Gastroesophageal sphincter (tissue), 4 donors: ENCODE measurements at regions not wholly inside any gene's neighbourhood (a gene's known extent, or its start where the extent isn't known, plus 50 kb on each side); places are given as distances from the start of the nearest gene placed in this dataset.

Source experiments
- ATAC-seq: fragments of 150-250 bp; one replicate; pipeline ENCODE4 v1.9.1; 2016; ENCODE audit warnings: mild to moderate bottlenecking, moderate library complexity
- H3K27ac ChIP-seq, 4 donors: fragments of 200-600 bp; sonication (generic) in 3 of 4; 1 replicate in 3 of 4; 2 replicates in 1 of 4; pipeline ENCODE4 v1.5.1; 2016 to 2019
- H3K27me3 ChIP-seq: fragments of 200-600 bp; sonication (generic); one replicate; pipeline ENCODE4 v1.5.1; 2019
- H3K36me3 ChIP-seq, 2 donors: fragments of 200-600 bp; sonication (generic); one replicate each; pipeline ENCODE4 v1.5.1; 2019; ENCODE audit warnings: control low read depth in 1 of 2
- H3K4me1 ChIP-seq, 3 donors: fragments of 200-600 bp; sonication (generic); 1 replicate in 2 of 3; 2 replicates in 1 of 3; pipeline ENCODE4 v1.5.1; 2016 to 2019; ENCODE audit warnings: control low read depth in 2 of 3
- H3K4me3 ChIP-seq, 2 donors: fragments of 200-600 bp; sonication (generic); one replicate each; pipeline ENCODE4 v1.5.1; 2019; ENCODE audit warnings: mild to moderate bottlenecking in 1 of 2, moderate library complexity in 1 of 2
- H3K9me3 ChIP-seq, 3 donors: fragments of 200-600 bp; sonication (generic); one replicate each; pipeline ENCODE4 v1.5.1; 2017 to 2019; ENCODE audit warnings: control low read depth in 2 of 3
- CTCF ChIP-seq, 4 experiments: fragments of 200-600 bp in 2 of 4; fragments of 450-650 bp in 2 of 4; sonication (generic) in 1 of 4; IDR thresholded peaks; one replicate each; pipeline ENCODE4 v1.5.1; 2017 to 2019; ENCODE audit warnings: antibody characterized with exemption in 4 of 4, mild to moderate bottlenecking in 2 of 4, moderate library complexity in 2 of 4
- EP300 ChIP-seq: sonication (generic); formaldehyde crosslinking; IDR thresholded peaks from one replicate; pipeline ENCODE4 v1.6.1; 2017; ENCODE audit warnings: antibody characterized with exemption, mild to moderate bottlenecking
- POLR2A ChIP-seq, 2 donors: fragments of 450-650 bp; IDR thresholded peaks; one replicate each; pipeline ENCODE4 v1.6.1; 2017; ENCODE audit warnings: antibody characterized with exemption in 2 of 2, mild to moderate bottlenecking in 2 of 2, moderate library complexity in 1 of 2
- POLR2AphosphoS5 ChIP-seq: sonication (generic); formaldehyde crosslinking; IDR thresholded peaks from one replicate; pipeline ENCODE4 v1.6.1; 2017; ENCODE audit warnings: antibody characterized with exemption
- WGBS, 2 donors: methylation state at CpG; one replicate each; pipeline ENCODE4 v1.1.5; 2018; ENCODE audit warnings: low coverage in 1 of 2; 5-methylcytosine and 5-hydroxymethylcytosine counted together

GRCh38 chr10:128897401-128898129 is 569.5 kb upstream of the MGMT start:
- Histone ChIP-seq H3K9me3 (no peaks in the 10 kb centered on the region), H3K27me3 (peaks cover 14% of the 10 kb centered on the region), H3K27ac (peak overlapping the region in 3 of 4 donors; percentile 38 to 60 (median 54)), H3K36me3 (no peaks in the 10 kb centered on the region), H3K4me3 (no peak overlapping the region), H3K4me1 (peaks cover 0 to 16% (median 3%) of the 10 kb centered on the region in 3 donors)
- TF ChIP-seq EP300 (no peak), POLR2AphosphoS5 (no peak), CTCF (IDR thresholded peaks at IDR 0.05) (no peak), POLR2A (IDR thresholded peaks at IDR 0.05) (no peak)
- no peak for ATAC-seq
- WGBS, 2 donors = 61 to 68% methylated on average over 10 to 11 of the region's 12 CpGs

- Histone ChIP-seq H3K4me1 (peaks cover 0 to 16% (median 3%) of the 10 kb centered on the region in 3 donors), H3K27ac (peak overlapping the region in 1 of 4 donors; percentile 54), H3K27me3 (peaks cover 14% of the 10 kb centered on the region), H3K36me3 (no peaks in the 10 kb centered on the region), H3K4me3 (no peak overlapping the region), H3K9me3 (no peaks in the 10 kb centered on the region)
- ATAC-seq = peak; percentile 18
- 62 to 73% methylated on average over 8 of the region's 10 CpGs for WGBS, 2 donors
- TF ChIP-seq EP300 = no peak
- TF ChIP-seq POLR2AphosphoS5 = no peak
- no peak for TF ChIP-seq POLR2A (IDR thresholded peaks at IDR 0.05)
- TF ChIP-seq CTCF (IDR thresholded peaks at IDR 0.05) = no peak
Observed at GRCh38 chr10:128898133-128898915, 568.7 kb upstream of the MGMT start.

- no peak for ATAC-seq
- WGBS, 2 donors = 94 to 100% methylated on average over 1 of the region's 1 CpG
- Histone ChIP-seq H3K4me3 (no peak overlapping the region), H3K27ac (no peak overlapping the region), H3K4me1 (peaks cover 0 to 16% (median 3%) of the 10 kb centered on the region in 3 donors), H3K9me3 (no peaks in the 10 kb centered on the region), H3K36me3 (no peaks in the 10 kb centered on the region), H3K27me3 (peaks cover 14% of the 10 kb centered on the region)
- no peak for TF ChIP-seq POLR2A (IDR thresholded peaks at IDR 0.05)
- no peak for TF ChIP-seq EP300
- TF ChIP-seq CTCF (IDR thresholded peaks at IDR 0.05) = no peak
Observed at GRCh38 chr10:128898916-128899195, 568.2 kb upstream of the MGMT start.

GRCh38 chr10:128900456-128900855 is 566.6 kb upstream of the MGMT start:
- H3K36me3 ChIP-seq = no peaks in the 10 kb centered on the region
- H3K27me3 ChIP-seq = peaks cover 14% of the 10 kb centered on the region
- peak overlapping the region in 1 of 4 donors; percentile 47 for H3K27ac ChIP-seq
- no peak for ATAC-seq
- H3K9me3 ChIP-seq = no peaks in the 10 kb centered on the region
- H3K4me3 ChIP-seq = no peak overlapping the region
- 82% methylated on average over 4 of the region's 4 CpGs; no CpG with 5 or more reads in 1 of the 2 donors for WGBS, 2 donors
- peaks cover 0 to 16% (median 3%) of the 10 kb centered on the region in 3 donors for H3K4me1 ChIP-seq
- TF ChIP-seq EP300 (no peak), CTCF (IDR thresholded peaks at IDR 0.05) (no peak), POLR2AphosphoS5 (no peak), POLR2A (IDR thresholded peaks at IDR 0.05) (no peak)

- Histone ChIP-seq H3K9me3 (no peaks in the 10 kb centered on the region), H3K36me3 (no peaks in the 10 kb centered on the region), H3K27me3 (peaks cover 14% of the 10 kb centered on the region), H3K4me1 (peaks cover 0 to 16% (median 3%) of the 10 kb centered on the region in 3 donors), H3K4me3 (no peak overlapping the region), H3K27ac (peak overlapping the region in 1 of 4 donors; percentile 47)
- peak; percentile 62 for ATAC-seq
- no peak for TF ChIP-seq POLR2A (IDR thresholded peaks at IDR 0.05)
- TF ChIP-seq POLR2AphosphoS5 = peak; percentile 21
Observed at GRCh38 chr10:128901236-128901635, 565.8 kb upstream of the MGMT start.
